Neuron (in vitro differentiated cells): ENCODE measurements at regions not wholly inside any gene's neighbourhood (a gene's known extent, or its start where the extent isn't known, plus 50 kb on each side); places are given as distances from the start of the nearest gene placed in this dataset.
"Not testable (repeated sequence)": the region's sequence is repeated elsewhere in the genome, so short reads cannot be mapped to it uniquely, and the experiment has no call there.

Experiments
- H2AFZ ChIP-seq: one replicate; pipeline ENCODE4 v1.6.1; 2013; ENCODE audit warnings: low read depth, mild to moderate bottlenecking, inconsistent platforms, low read length, moderate library complexity
- H3K27me3 ChIP-seq: one replicate; pipeline ENCODE4 v1.6.1; 2013; ENCODE audit warnings: low read length; ENCODE audit not compliant: insufficient read depth
- H3K36me3 ChIP-seq: one replicate; pipeline ENCODE4 v1.6.1; 2013; ENCODE audit warnings: low read length; ENCODE audit not compliant: insufficient read depth
- H3K4me1 ChIP-seq: one replicate; pipeline ENCODE4 v1.6.1; 2013; ENCODE audit warnings: low read length; ENCODE audit not compliant: insufficient read depth
- H3K4me3 ChIP-seq: 2 replicates; pipeline ENCODE4 v1.5.1; 2013; ENCODE audit warnings: mild to moderate bottlenecking, low read length, moderate library complexity
- H3K9me3 ChIP-seq: one replicate; pipeline ENCODE4 v1.6.1; 2013; ENCODE audit warnings: low read length

DNA sequence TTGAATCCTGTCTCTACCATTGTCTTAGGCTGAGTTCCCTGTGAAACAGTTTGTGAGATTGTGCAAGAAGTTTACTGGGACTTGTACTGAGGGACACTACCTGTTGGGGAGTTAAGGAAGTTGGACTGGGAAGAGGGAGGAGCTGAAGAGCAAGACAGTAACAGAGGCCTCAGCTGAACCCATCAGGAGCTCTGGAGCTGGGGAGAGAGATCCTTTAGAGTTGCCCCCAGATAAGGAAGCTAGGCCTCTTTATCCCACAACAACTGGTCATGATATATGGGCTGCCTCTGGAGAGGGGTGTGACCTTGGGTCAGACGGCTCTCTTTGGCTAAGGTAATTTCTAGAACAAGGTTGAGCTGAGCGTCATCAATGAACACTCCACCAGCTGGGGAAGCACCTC is 137.8 kb upstream of the SLC4A4 start:
- no peak overlapping the region for H2AFZ ChIP-seq
- H3K9me3 ChIP-seq = no peaks in the 10 kb centered on the region
- no peaks in the 10 kb centered on the region for H3K4me1 ChIP-seq
- no peaks in the 10 kb centered on the region for H3K36me3 ChIP-seq
- no peak overlapping the region for H3K4me3 ChIP-seq
- no peaks in the 10 kb centered on the region for H3K27me3 ChIP-seq

DNA sequence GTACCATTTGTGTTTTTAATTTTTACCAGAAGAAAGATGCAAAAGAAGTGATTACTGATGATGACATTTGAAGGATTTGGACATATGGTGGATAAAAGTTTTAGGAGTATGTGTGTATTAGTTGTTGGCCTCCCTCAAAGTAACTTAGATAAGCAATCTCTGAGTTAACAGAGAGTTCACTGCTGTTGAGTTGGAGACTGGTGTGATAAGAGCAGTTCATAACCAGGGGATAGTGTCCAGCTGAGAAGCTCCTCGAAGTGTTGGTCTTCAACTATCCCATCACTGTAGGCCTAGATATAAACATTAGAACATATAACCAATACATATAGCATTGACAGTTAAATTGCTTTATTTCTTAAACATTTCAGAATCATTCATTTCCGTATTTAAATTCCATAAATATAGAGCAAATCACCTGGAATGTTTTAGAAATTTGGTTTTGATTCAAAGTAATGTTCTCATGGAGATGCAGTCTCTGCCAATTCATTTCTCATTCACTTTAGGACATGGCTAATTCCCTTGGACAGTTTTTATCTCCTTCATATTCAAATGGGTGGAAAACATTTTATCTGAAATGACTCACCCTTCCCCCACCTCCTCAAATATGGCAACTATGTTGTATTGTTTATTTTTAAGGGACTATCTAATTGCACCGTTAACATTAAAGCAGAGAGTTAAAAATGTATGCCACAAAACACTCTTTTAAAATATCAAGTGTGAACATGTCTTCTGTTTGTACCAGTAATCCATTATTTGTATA is 136.8 kb upstream of the SLC4A4 start:
- H3K4me3 ChIP-seq = no peak overlapping the region
- no peaks in the 10 kb centered on the region for H3K4me1 ChIP-seq
- H2AFZ ChIP-seq = no peak overlapping the region
- H3K36me3 ChIP-seq = no peaks in the 10 kb centered on the region
- H3K27me3 ChIP-seq = no peaks in the 10 kb centered on the region
- no peaks in the 10 kb centered on the region for H3K9me3 ChIP-seq

DNA sequence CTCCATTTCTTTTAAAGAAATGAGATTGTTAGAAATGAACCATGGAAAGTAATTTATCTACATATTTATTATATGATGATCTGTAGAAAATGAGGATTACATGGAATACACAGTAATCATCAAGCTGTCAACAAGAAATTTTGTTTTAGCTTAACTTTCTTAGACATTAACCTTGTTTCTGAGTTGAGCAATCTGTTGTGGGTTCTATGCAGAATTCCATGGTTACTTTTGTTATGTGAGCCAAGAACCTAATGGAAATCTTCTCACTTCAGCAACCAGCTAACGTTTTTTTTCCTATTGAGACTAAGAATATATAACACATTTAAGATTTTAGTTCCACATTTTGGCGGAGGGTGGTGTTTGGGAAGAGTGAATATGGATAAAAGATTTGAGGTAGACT is 136.1 kb upstream of the SLC4A4 start:
- Histone ChIP-seq H3K9me3 (no peaks in the 10 kb centered on the region), H2AFZ (no peak overlapping the region), H3K27me3 (no peaks in the 10 kb centered on the region), H3K36me3 (no peaks in the 10 kb centered on the region), H3K4me1 (no peaks in the 10 kb centered on the region), H3K4me3 (no peak overlapping the region)

DNA sequence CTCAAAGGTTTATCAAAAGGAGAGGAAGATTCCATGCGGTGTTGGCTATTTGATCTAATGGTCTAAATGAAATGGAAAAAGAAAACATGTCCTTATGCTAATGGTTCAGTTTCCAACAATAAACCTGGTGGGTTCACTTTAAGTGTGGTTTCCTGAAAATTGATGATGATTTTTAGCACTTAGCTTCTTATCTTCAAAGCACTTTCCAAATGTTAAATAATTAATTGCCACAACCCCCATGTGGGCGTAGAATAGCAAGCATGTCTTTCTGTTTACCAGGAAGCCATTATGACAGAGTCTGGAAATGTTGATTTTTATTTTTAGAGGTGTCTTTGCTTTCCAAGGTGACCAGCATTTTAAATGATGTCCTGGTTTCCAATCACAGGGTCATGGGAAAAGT is 134.8 kb upstream of the SLC4A4 start:
- no peak overlapping the region for H3K4me3 ChIP-seq
- H3K9me3 ChIP-seq = no peaks in the 10 kb centered on the region
- no peaks in the 10 kb centered on the region for H3K27me3 ChIP-seq
- no peaks in the 10 kb centered on the region for H3K4me1 ChIP-seq
- no peaks in the 10 kb centered on the region for H3K36me3 ChIP-seq
- H2AFZ ChIP-seq = no peak overlapping the region

DNA sequence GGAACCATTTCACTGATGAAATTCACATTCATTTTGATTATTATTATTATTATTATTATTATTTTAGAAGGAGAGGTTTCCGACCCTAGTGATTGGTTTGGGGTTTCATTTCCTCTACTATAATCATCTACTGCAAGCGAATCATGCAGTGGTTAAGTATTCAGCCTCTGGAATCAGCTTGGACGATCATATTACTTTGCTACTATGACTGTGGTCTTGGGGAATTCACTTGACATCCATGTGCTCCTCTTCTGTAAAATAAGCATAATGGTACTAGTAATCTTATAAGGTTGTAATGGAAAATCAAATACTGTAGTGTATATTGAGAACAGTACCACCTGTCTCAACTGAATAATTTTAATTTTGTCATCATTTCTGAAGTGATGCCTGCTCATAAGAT is 132.1 kb upstream of the SLC4A4 start:
- H3K27me3 ChIP-seq = no peaks in the 10 kb centered on the region
- H2AFZ ChIP-seq = no peak overlapping the region
- H3K4me3 ChIP-seq = no peak overlapping the region
- no peaks in the 10 kb centered on the region for H3K36me3 ChIP-seq
- peaks cover 4% of the 10 kb centered on the region for H3K4me1 ChIP-seq
- H3K9me3 ChIP-seq = no peaks in the 10 kb centered on the region

DNA sequence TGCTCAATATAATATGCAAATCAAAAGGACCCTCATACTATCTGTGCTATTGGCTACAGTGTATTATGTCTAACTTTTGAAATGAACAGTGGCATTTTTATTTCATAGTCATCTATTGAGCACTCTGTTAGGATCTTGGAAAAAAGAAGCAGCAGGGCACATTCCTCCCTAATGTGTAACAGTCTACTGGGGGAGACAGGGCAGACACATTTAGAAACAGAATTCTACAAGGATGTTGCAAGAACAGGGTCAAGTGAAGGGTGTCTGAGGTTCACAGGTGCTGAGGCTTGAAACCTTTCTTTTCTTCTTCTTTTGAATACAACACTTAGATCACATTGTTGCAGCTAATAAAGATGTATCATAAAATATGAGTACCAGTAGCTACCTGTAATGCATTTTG is 129.7 kb upstream of the SLC4A4 start:
- Histone ChIP-seq H3K4me1 (peaks cover 4% of the 10 kb centered on the region), H3K27me3 (no peaks in the 10 kb centered on the region), H3K9me3 (no peaks in the 10 kb centered on the region), H3K36me3 (no peaks in the 10 kb centered on the region), H3K4me3 (no peak overlapping the region), H2AFZ (no peak overlapping the region)

DNA sequence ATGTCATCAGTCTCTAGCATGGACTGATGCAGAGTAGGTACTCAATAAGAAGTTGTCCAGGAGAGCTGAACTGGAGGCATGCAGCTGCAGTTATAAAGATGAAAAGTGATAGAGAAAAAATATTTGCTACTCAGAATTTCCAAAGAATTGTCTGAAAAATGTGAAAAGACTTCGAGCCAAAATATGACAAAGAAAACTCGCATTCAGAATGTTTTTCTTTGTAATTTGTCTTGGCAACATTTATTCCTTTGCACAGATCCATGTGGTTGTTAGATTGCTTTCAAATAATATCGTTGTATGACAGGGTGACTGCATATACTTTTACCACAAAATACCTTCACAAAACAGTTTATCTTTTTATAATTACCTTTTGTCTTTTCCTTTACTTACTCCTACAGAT is 128.0 kb upstream of the SLC4A4 start:
- H2AFZ ChIP-seq = no peak overlapping the region
- no peaks in the 10 kb centered on the region for H3K9me3 ChIP-seq
- H3K27me3 ChIP-seq = no peaks in the 10 kb centered on the region
- H3K4me3 ChIP-seq = no peak overlapping the region
- H3K36me3 ChIP-seq = no peaks in the 10 kb centered on the region
- peaks cover 4% of the 10 kb centered on the region for H3K4me1 ChIP-seq

DNA sequence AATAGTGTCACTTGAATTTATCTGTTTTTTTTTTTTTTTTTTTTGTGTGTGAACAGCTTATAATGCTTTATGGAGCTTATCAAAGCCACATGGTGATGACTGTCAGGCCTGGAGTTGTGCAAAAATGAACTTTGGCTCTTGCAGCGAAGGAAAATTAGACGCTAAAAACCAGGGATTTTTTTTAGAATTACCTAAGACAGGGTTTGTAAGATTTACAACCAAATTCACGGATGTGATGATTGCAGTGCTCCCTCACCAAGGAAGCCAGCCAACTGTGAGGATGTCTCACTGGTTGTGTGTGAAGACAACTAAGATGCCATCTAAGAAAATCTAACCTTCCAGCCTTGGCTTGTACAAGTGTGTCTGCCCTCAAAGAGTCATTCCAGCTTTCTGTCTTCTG is 127.1 kb upstream of the SLC4A4 start:
- Histone ChIP-seq H3K4me1 (peaks cover 4% of the 10 kb centered on the region), H3K27me3 (no peaks in the 10 kb centered on the region), H2AFZ (no peak overlapping the region), H3K36me3 (no peaks in the 10 kb centered on the region), H3K9me3 (no peaks in the 10 kb centered on the region), H3K4me3 (no peak overlapping the region)

DNA sequence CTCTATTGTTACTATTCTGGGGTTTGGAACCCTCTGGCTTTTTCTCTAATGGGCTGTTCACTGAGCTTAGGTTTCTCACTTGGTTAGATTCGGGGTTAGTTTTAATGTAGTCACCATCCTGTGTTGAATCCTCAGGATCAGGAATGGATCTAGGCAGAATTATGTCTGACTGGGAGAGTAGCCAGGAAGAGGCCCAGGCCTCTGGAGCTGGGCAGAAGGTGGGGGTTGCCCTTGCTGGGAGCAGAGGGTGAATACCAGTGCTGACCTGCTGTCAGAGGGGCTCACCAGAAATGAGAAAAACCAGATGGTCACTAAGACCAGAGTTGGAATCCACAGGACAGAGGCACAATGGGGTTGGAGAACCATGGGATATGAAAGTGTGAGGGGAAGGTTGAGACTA is 126.6 kb upstream of the SLC4A4 start:
- Histone ChIP-seq H3K36me3 (no peaks in the 10 kb centered on the region), H3K4me3 (no peak overlapping the region)

DNA sequence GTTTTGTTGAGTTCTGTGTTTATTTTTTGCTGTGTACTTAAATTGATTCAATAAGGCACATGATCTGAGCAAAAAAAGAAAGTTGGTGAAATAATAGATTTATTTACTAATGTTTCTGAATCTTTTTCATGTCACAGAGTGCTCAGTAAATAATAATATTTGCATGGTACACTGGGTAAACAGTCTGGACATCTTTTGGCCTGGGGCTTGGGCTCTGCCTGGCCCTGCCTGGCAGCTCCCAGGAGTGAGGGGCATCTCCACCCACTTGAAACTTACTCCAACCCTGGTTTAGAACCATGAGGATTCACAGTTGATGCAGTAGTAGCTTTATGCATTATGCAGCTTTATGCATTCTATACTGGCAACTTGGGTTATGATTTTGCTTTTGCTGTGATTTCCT is 124.2 kb upstream of the SLC4A4 start:
- Histone ChIP-seq H3K4me1 (no peaks in the 10 kb centered on the region), H3K27me3 (no peaks in the 10 kb centered on the region), H2AFZ (no peak overlapping the region), H3K9me3 (no peaks in the 10 kb centered on the region), H3K36me3 (no peaks in the 10 kb centered on the region), H3K4me3 (no peak overlapping the region)

More for the DNA sequence above, 126.6 kb upstream of the SLC4A4 start:
- H3K27me3 ChIP-seq = no peaks in the 10 kb centered on the region
- H2AFZ ChIP-seq = no peak overlapping the region
- H3K4me1 ChIP-seq = peaks cover 4% of the 10 kb centered on the region
- no peaks in the 10 kb centered on the region for H3K9me3 ChIP-seq

DNA sequence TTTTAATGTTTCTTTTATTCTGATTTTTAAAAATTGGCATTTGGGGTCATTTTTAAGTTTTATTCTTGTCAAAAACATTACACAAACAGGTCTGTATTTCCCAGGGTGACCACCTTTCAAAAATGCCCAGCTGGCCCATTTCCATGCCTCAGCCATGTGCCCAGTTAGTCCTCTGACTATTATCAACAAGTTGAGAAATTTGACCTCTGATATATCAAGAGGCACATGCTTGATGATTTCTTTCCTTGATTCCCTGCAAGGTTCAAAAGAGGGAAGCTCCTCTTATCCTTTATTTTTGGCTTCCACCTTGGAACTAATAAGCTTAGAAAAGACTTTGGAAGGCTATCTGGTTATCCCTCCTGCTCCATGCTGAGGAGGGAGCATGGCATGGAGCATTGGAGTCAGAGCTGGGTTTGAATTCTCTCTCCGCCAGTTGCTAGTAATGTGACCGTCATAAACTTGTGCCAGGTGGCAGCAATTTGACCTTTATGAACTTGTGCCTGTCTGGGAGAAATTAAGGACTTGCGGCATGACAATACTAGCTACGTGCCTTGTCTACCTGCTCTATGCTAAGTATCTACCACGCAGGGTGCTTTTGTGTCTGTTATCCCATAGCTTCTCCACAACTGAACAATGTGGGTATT is 122.4 kb upstream of the SLC4A4 start:
- Histone ChIP-seq H3K4me1 (no peaks in the 10 kb centered on the region), H3K27me3 (no peaks in the 10 kb centered on the region), H3K36me3 (no peaks in the 10 kb centered on the region), H3K9me3 (no peaks in the 10 kb centered on the region), H3K4me3 (no peak overlapping the region), H2AFZ (no peak overlapping the region)

DNA sequence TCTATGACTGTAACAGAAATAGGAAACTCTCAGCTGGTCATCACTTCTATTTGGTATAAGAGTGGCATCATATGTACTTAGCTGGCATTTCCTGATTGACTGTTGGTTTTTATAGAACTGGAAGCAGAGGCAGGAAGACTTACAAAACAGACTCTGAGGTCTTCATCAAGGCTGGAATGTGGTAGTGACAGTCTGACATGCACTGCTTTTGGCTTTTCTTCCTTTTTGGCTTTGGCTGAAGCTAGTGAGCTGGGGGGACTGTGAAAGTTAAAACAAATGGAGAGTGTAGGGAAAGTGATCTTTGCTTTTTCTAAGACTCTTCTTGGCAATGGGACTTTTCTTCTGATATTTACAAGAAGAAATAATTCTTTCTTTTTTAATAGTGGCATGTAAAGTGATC is 121.1 kb upstream of the SLC4A4 start:
- no peaks in the 10 kb centered on the region for H3K36me3 ChIP-seq
- H2AFZ ChIP-seq = no peak overlapping the region
- no peaks in the 10 kb centered on the region for H3K9me3 ChIP-seq
- no peak overlapping the region for H3K4me3 ChIP-seq
- no peaks in the 10 kb centered on the region for H3K27me3 ChIP-seq
- no peaks in the 10 kb centered on the region for H3K4me1 ChIP-seq

DNA sequence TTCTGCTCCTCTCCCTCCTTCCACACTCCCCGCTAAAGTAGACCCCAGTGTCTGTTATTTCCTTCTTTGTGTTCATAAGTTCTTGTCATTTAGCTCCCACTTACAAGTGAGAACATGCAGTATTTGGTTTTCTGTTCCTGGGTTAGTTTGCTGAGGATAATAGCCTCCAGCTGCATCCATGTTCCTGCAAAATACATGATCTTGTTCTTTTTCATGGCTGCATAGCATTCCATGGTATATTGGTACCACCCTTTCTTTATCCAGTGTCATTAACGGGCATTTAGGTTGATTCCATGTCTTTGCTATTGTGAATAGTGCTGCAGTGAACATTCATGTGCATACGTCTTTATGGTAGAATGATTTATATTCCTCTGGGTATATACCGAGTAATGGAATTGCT is 118.0 kb upstream of the SLC4A4 start:
- H3K9me3 ChIP-seq, H3K4me3 ChIP-seq, H3K36me3 ChIP-seq: not testable (repeated sequence)

More for the DNA sequence above, 118.0 kb upstream of the SLC4A4 start:
- H2AFZ ChIP-seq, H3K4me1 ChIP-seq, H3K27me3 ChIP-seq: not testable (repeated sequence)
